ENCODE measurements at regions not wholly inside any gene's neighbourhood (a gene's known extent, or its start where the extent isn't known, plus 50 kb on each side); places are given as distances from the start of the nearest gene placed in this dataset.

- Histone ChIP-seq H3K9me3 (ENCODE audit: control insufficient read depth, low read length) (no peaks in the 10 kb centered on the region), H3K27me3 (ENCODE audit: control insufficient read depth in 1 of 2, insufficient read depth in 2 of 2, low read length in 1 of 2) (no peaks in the 10 kb centered on the region), H3K4me3 (ENCODE audit: low read length in 2 of 2) (no peak overlapping the region), H3K4me1 (ENCODE audit: control insufficient read depth in 1 of 2, insufficient read depth in 2 of 2, low read length in 2 of 2) (no peaks in the 10 kb centered on the region), H3K36me3 (ENCODE audit: control insufficient read depth in 1 of 2, insufficient read depth in 2 of 2, low read length in 1 of 2) (no peaks in the 10 kb centered on the region), H3K27ac (ENCODE audit: low read depth in 1 of 2, low read length in 2 of 2) (no peak overlapping the region)
- no peak for ATAC-seq (ENCODE audit: low FRiP score)
- no peak for DNase-seq
- WGBS, 2 donors: 86% methylated on average over 12 of the region's 12 CpGs
- intact Hi-C loops (cut with DNase I): loop anchor here (10.0 kb wide), 3 partner anchors 178 to 368 kb away; partner anchors contain the start of gene RNASET2 (in 1 of the 2)
These were observed 149.5 kb upstream of the RPS6KA2 start for GRCh38 chr6:166776571-166776970.

- Histone ChIP-seq H3K4me3 (ENCODE audit: low read length in 2 of 2) (no peak overlapping the region), H3K4me1 (ENCODE audit: control insufficient read depth in 1 of 2, insufficient read depth in 2 of 2, low read length in 2 of 2) (no peaks in the 10 kb centered on the region), H3K9me3 (ENCODE audit: control insufficient read depth, low read length) (no peaks in the 10 kb centered on the region), H3K36me3 (ENCODE audit: control insufficient read depth in 1 of 2, insufficient read depth in 2 of 2, low read length in 1 of 2) (no peaks in the 10 kb centered on the region), H3K27me3 (ENCODE audit: control insufficient read depth in 1 of 2, insufficient read depth in 2 of 2, low read length in 1 of 2) (no peaks in the 10 kb centered on the region), H3K27ac (ENCODE audit: low read depth in 1 of 2, low read length in 2 of 2) (no peak overlapping the region)
- intact Hi-C loops (cut with DNase I): loop anchor here (10.0 kb wide), 3 partner anchors 179 to 369 kb away; partner anchors contain the start of gene RNASET2 (in 1 of the 2)
- 79 to 81% methylated on average over 9 of the region's 9 CpGs for WGBS, 2 donors
- DNase-seq: no peak
- no peak for ATAC-seq (ENCODE audit: low FRiP score)
These were observed 148.8 kb upstream of the RPS6KA2 start for GRCh38 chr6:166775923-166776220.

GRCh38 chr6:166775180-166775922 lies 148.3 kb upstream of the RPS6KA2 start:
- intact Hi-C loops (cut with DNase I): loop anchor here (10.0 kb wide), 3 partner anchors 179 to 369 kb away; partner anchors contain the start of gene RNASET2 (in 1 of the 2)
- ATAC-seq (ENCODE audit: low FRiP score): peak; percentile 71
- WGBS, 2 donors: 48 to 50% methylated on average over 24 of the region's 24 CpGs
- H3K4me3 ChIP-seq (ENCODE audit: low read length in 2 of 2): no peak overlapping the region
- DNase-seq: peak; percentile 62 to 70
- H3K27me3 ChIP-seq (ENCODE audit: control insufficient read depth in 1 of 2, insufficient read depth in 2 of 2, low read length in 1 of 2): no peaks in the 10 kb centered on the region
- no peaks in the 10 kb centered on the region for H3K36me3 ChIP-seq (ENCODE audit: control insufficient read depth in 1 of 2, insufficient read depth in 2 of 2, low read length in 1 of 2)
- H3K9me3 ChIP-seq (ENCODE audit: control insufficient read depth, low read length): no peaks in the 10 kb centered on the region
- H3K4me1 ChIP-seq (ENCODE audit: control insufficient read depth in 1 of 2, insufficient read depth in 2 of 2, low read length in 2 of 2): no peaks in the 10 kb centered on the region
- H3K27ac ChIP-seq (ENCODE audit: low read depth in 1 of 2, low read length in 2 of 2): no peak overlapping the region

- 57 to 60% methylated on average over 12 of the region's 12 CpGs for WGBS, 2 donors
- no peaks in the 10 kb centered on the region for H3K4me1 ChIP-seq (ENCODE audit: control insufficient read depth in 1 of 2, insufficient read depth in 2 of 2, low read length in 2 of 2)
- H3K36me3 ChIP-seq (ENCODE audit: control insufficient read depth in 1 of 2, insufficient read depth in 2 of 2, low read length in 1 of 2): no peaks in the 10 kb centered on the region
- DNase-seq (no peak), ATAC-seq (ENCODE audit: low FRiP score) (no peak)
- H3K9me3 ChIP-seq (ENCODE audit: control insufficient read depth, low read length): no peaks in the 10 kb centered on the region
- H3K27me3 ChIP-seq (ENCODE audit: control insufficient read depth in 1 of 2, insufficient read depth in 2 of 2, low read length in 1 of 2): no peaks in the 10 kb centered on the region
- intact Hi-C loops (cut with DNase I): loop anchor here (10.0 kb wide), 3 partner anchors 180 to 370 kb away; partner anchors contain the start of gene RNASET2 (in 1 of the 2)
- H3K4me3 ChIP-seq (ENCODE audit: low read length in 2 of 2): no peak overlapping the region
- H3K27ac ChIP-seq (ENCODE audit: low read depth in 1 of 2, low read length in 2 of 2): no peak overlapping the region
These were observed 147.7 kb upstream of the RPS6KA2 start for GRCh38 chr6:166774770-166775169.

- no peaks in the 10 kb centered on the region for H3K9me3 ChIP-seq (ENCODE audit: control insufficient read depth, low read length)
- H3K4me3 ChIP-seq (ENCODE audit: low read length in 2 of 2): no peak overlapping the region
- no peaks in the 10 kb centered on the region for H3K4me1 ChIP-seq (ENCODE audit: control insufficient read depth in 1 of 2, insufficient read depth in 2 of 2, low read length in 2 of 2)
- intact Hi-C loops (cut with DNase I): loop anchor here (10.0 kb wide), 3 partner anchors 181 to 371 kb away; partner anchors contain the start of gene RNASET2 (in 1 of the 2)
- H3K36me3 ChIP-seq (ENCODE audit: control insufficient read depth in 1 of 2, insufficient read depth in 2 of 2, low read length in 1 of 2): no peaks in the 10 kb centered on the region
- H3K27ac ChIP-seq (ENCODE audit: low read depth in 1 of 2, low read length in 2 of 2): no peak overlapping the region
- DNase-seq (peak in 1 of 2 donors; percentile 66), ATAC-seq (ENCODE audit: low FRiP score) (no peak)
- 70 to 77% methylated on average over 8 of the region's 8 CpGs for WGBS, 2 donors
- no peaks in the 10 kb centered on the region for H3K27me3 ChIP-seq (ENCODE audit: control insufficient read depth in 1 of 2, insufficient read depth in 2 of 2, low read length in 1 of 2)
These were observed 147.2 kb upstream of the RPS6KA2 start for GRCh38 chr6:166774292-166774691.

DNA sequence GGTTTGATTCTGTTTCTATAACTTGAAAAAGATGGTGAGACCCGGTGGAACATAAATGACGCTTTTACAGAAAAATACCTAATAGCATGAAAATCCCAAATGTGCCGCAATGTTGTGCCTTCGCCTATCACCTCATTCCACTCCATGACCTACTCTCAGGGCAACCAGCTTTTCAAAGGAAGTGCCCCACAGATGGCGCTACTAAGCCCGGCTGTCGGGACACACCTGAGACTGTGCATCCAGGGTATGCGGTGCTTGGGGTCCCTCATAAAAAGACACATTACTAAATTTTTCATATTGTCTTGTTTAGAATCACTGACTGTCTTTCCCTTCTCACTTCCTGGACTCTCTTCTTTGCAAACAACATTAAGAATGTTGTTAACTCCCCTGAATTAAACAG lies 145.5 kb upstream of the RPS6KA2 start:
- H3K4me1 ChIP-seq (ENCODE audit: control insufficient read depth in 1 of 2, insufficient read depth in 2 of 2, low read length in 2 of 2): no peaks in the 10 kb centered on the region
- H3K4me3 ChIP-seq (ENCODE audit: low read length in 2 of 2): no peak overlapping the region
- no peaks in the 10 kb centered on the region for H3K36me3 ChIP-seq (ENCODE audit: control insufficient read depth in 1 of 2, insufficient read depth in 2 of 2, low read length in 1 of 2)
- 69 to 81% methylated on average over 8 of the region's 8 CpGs for WGBS, 2 donors
- H3K27me3 ChIP-seq (ENCODE audit: control insufficient read depth in 1 of 2, insufficient read depth in 2 of 2, low read length in 1 of 2): no peaks in the 10 kb centered on the region
- intact Hi-C loops (cut with DNase I): loop anchor here (10.0 kb wide), 3 partner anchors 182 to 372 kb away; partner anchors contain the start of gene RNASET2 (in 1 of the 2)
- DNase-seq (no peak), ATAC-seq (ENCODE audit: low FRiP score) (no peak)
- H3K9me3 ChIP-seq (ENCODE audit: control insufficient read depth, low read length): no peaks in the 10 kb centered on the region
- no peak overlapping the region for H3K27ac ChIP-seq (ENCODE audit: low read depth in 1 of 2, low read length in 2 of 2)

DNA sequence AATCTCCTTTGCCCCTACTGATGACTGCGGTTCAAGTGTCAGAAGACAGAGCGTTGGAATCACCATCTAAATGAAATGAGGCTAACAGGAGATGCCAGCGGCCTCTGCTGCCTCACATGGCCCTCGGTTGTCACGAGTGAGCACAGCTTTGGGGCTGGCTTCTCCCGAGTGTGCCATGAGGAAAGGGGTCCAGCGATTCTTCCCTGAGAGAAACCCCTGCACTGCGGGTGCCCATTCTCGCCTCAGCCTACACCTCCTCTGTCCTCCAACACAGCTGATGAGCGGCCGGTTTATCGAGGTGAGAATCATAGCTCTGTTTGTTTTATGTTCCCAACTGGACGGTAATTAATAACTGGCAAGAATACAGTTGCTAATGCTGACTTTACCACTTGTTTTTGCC lies 144.7 kb upstream of the RPS6KA2 start:
- no peaks in the 10 kb centered on the region for H3K27me3 ChIP-seq (ENCODE audit: control insufficient read depth in 1 of 2, insufficient read depth in 2 of 2, low read length in 1 of 2)
- no peaks in the 10 kb centered on the region for H3K9me3 ChIP-seq (ENCODE audit: control insufficient read depth, low read length)
- H3K27ac ChIP-seq (ENCODE audit: low read depth in 1 of 2, low read length in 2 of 2): no peak overlapping the region
- 89 to 91% methylated on average over 13 of the region's 13 CpGs for WGBS, 2 donors
- DNase-seq: peak in 1 of 2 donors; percentile 53
- H3K36me3 ChIP-seq (ENCODE audit: control insufficient read depth in 1 of 2, insufficient read depth in 2 of 2, low read length in 1 of 2): no peaks in the 10 kb centered on the region
- H3K4me3 ChIP-seq (ENCODE audit: low read length in 2 of 2): no peak overlapping the region
- intact Hi-C loops (cut with DNase I): loop anchor here (10.0 kb wide), 3 partner anchors 183 to 373 kb away; partner anchors contain the start of gene RNASET2 (in 1 of the 2)
- no peaks in the 10 kb centered on the region for H3K4me1 ChIP-seq (ENCODE audit: control insufficient read depth in 1 of 2, insufficient read depth in 2 of 2, low read length in 2 of 2)
- no peak for ATAC-seq (ENCODE audit: low FRiP score)

DNA sequence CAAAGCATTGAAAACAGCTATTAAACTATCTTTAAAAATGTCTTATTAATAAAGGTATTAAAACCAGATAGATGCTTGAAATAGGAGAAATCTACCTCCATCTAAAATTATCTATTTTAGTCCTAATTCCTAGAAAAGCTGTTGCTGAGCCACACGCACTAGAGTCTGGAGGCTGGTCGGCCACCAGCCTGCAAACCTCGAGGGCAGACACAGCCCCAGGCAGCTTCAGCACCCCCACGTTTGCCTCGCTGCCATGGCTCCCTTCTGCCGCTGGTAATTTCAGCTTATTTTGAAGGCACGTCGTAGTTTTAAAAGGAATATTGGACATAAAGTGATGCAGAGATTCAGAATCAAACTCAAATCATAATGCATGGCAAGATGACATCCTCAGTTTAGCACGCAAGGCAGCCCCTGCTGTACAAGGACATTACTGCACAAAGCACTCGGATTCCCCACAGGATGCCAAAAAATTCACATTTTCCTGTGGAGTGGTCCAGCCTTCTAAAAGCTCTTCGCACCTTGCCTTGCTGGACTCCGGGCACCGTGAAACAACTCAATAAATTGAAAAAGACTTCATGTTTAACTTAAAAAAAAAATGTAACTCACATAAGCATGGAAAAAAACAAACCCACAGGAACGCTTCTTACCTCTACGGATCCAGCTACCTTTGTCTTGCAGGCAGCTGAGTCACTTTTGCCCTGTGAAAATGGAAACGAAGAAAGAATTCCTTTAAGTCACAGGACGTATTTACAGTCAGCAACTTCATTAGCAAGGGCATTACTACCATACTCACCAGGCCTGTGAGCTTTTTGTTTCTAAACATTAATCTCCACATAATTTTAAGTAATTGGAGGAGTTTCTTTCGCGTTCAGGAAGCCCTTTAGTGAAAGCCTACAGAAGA lies 143.4 kb upstream of the RPS6KA2 start:
- WGBS, 2 donors: 77 to 80% methylated on average over 19 of the region's 19 CpGs
- no peaks in the 10 kb centered on the region for H3K9me3 ChIP-seq (ENCODE audit: control insufficient read depth, low read length)
- no peak for DNase-seq
- no peak overlapping the region for H3K27ac ChIP-seq (ENCODE audit: low read depth in 1 of 2, low read length in 2 of 2)
- H3K4me1 ChIP-seq (ENCODE audit: control insufficient read depth in 1 of 2, insufficient read depth in 2 of 2, low read length in 2 of 2): no peaks in the 10 kb centered on the region
- no peak overlapping the region for H3K4me3 ChIP-seq (ENCODE audit: low read length in 2 of 2)
- intact Hi-C loops (cut with DNase I): loop anchor here (10.0 kb wide), 3 partner anchors 184 to 374 kb away; partner anchors contain the start of gene RNASET2 (in 1 of the 2)
- H3K36me3 ChIP-seq (ENCODE audit: control insufficient read depth in 1 of 2, insufficient read depth in 2 of 2, low read length in 1 of 2): no peaks in the 10 kb centered on the region
- no peak for ATAC-seq (ENCODE audit: low FRiP score)
- no peaks in the 10 kb centered on the region for H3K27me3 ChIP-seq (ENCODE audit: control insufficient read depth in 1 of 2, insufficient read depth in 2 of 2, low read length in 1 of 2)

All from aorta (tissue), 5 donors.